Natural killer cell (primary cell): ENCODE measurements at regions not wholly inside any gene's neighbourhood (a gene's known extent, or its start where the extent isn't known, plus 50 kb on each side); places are given as distances from the start of the nearest gene placed in this dataset.

ENCODE experiments used
- ATAC-seq, 3 donors: fragments of 150-1000 bp in 2 of 3; fragments of 200-7000 bp in 1 of 3; cut with Tn5 transposase; 1 replicate in 1 of 3; 2 replicates in 2 of 3; pipeline ENCODE4 v1.10.0; 2021; ENCODE audit warnings: mild to moderate bottlenecking in 2 of 3, moderate library complexity in 2 of 3
- DNase-seq, 2 donors: peaks; one replicate each; pipeline versions ENCODE4 v3.0.0 to v3.0.0-alpha.2; 2013 to 2021; ENCODE audit warnings: mixed read lengths in 1 of 2
- H3K27ac ChIP-seq: one replicate; pipeline ENCODE4 v1.5.1; 2013; ENCODE audit warnings: mild to moderate bottlenecking, low read length
- H3K27me3 ChIP-seq: one replicate; pipeline ENCODE4 v1.6.1; 2013; ENCODE audit warnings: low read length; ENCODE audit not compliant: control insufficient read depth, insufficient read depth
- H3K36me3 ChIP-seq: one replicate; pipeline ENCODE4 v1.6.1; 2013; ENCODE audit warnings: low read length; ENCODE audit not compliant: control insufficient read depth, insufficient read depth
- H3K4me1 ChIP-seq: one replicate; pipeline ENCODE4 v1.6.1; 2013; ENCODE audit warnings: low read length; ENCODE audit not compliant: control insufficient read depth, insufficient read depth
- H3K4me3 ChIP-seq: one replicate; pipeline ENCODE4 v1.5.1; 2013; ENCODE audit warnings: low read length
- H3K9me3 ChIP-seq: one replicate; pipeline ENCODE4 v1.6.1; 2013; ENCODE audit warnings: low read length; ENCODE audit not compliant: control insufficient read depth, insufficient read depth
- H3K27ac Mint-ChIP-seq, 2 donors: one replicate each; pipeline ENCODE4 v1.8.0; 2022; ENCODE audit warnings: mild to moderate bottlenecking in 2 of 2, mixed read lengths in 2 of 2, moderate library complexity in 1 of 2
- H3K27me3 Mint-ChIP-seq, 2 donors: one replicate each; pipeline ENCODE4 v1.8.0; 2022; ENCODE audit warnings: low read depth in 2 of 2, mixed read lengths in 2 of 2
- H3K36me3 Mint-ChIP-seq: one replicate; pipeline ENCODE4 v1.8.0; 2022; ENCODE audit warnings: mixed read lengths
- H3K4me1 Mint-ChIP-seq, 2 donors: one replicate each; pipeline ENCODE4 v1.8.0; 2022; ENCODE audit warnings: mixed read lengths in 2 of 2
- H3K4me3 Mint-ChIP-seq: one replicate; pipeline ENCODE4 v1.8.0; 2022; ENCODE audit warnings: mild to moderate bottlenecking, moderate library complexity, mixed read lengths
- H3K9me3 Mint-ChIP-seq, 2 donors: one replicate each; pipeline ENCODE4 v1.8.0; 2022; ENCODE audit warnings: mixed read lengths in 2 of 2
- CTCF ChIP-seq: fragments of 200-600 bp; IDR thresholded peaks from one replicate; pipeline ENCODE4 v1.8.0; 2022; ENCODE audit warnings: antibody characterized with exemption
- WGBS: methylation state at CpG from one replicate; pipeline ENCODE4 v1.1.7; 2013; ENCODE audit warnings: missing lambda C conversion rate; ENCODE audit not compliant: insufficient coverage; 5-methylcytosine and 5-hydroxymethylcytosine counted together
- intact Hi-C: fragments of 100-400 bp; cut with micrococcal nuclease; formaldehyde crosslinking; loops from one replicate; pipeline ENCODE4 v1.14.2; 2022

GRCh38 chr4:125765941-125766340 lies 451.2 kb downstream of the FAT4 start:
- H3K4me3 ChIP-seq, result no peak overlapping the region
- Mint-ChIP-seq H3K27ac (no peak overlapping the region), H3K4me1 (no peaks in the 10 kb centered on the region), H3K4me3 (no peak overlapping the region), H3K36me3 (no peaks in the 10 kb centered on the region), H3K27me3 (no peaks in the 10 kb centered on the region), H3K9me3 (no peaks in the 10 kb centered on the region)
- no peak overlapping the region for H3K27ac ChIP-seq
- H3K4me1 ChIP-seq, result no peaks in the 10 kb centered on the region
- DNase-seq (no peak), ATAC-seq (no peak)
- no peaks in the 10 kb centered on the region for H3K36me3 ChIP-seq
- no peaks in the 10 kb centered on the region for H3K9me3 ChIP-seq
- no peaks in the 10 kb centered on the region for H3K27me3 ChIP-seq
- no peak for TF ChIP-seq CTCF
- intact Hi-C loops, result no loop called here

GRCh38 chr4:125770814-125771398 lies 456.2 kb downstream of the FAT4 start:
- Histone ChIP-seq H3K36me3 (no peaks in the 10 kb centered on the region), H3K4me1 (no peaks in the 10 kb centered on the region), H3K27me3 (no peaks in the 10 kb centered on the region), H3K9me3 (no peaks in the 10 kb centered on the region), H3K4me3 (no peak overlapping the region), H3K27ac (no peak overlapping the region)
- no peaks in the 10 kb centered on the region for H3K9me3 Mint-ChIP-seq
- no peak overlapping the region for H3K27ac Mint-ChIP-seq
- no peak for TF ChIP-seq CTCF
- no peak for DNase-seq
- ATAC-seq, result no peak
- intact Hi-C loops, result no loop called here
- no peaks in the 10 kb centered on the region for H3K36me3 Mint-ChIP-seq
- H3K27me3 Mint-ChIP-seq, result no peaks in the 10 kb centered on the region
- H3K4me3 Mint-ChIP-seq, result no peak overlapping the region
- H3K4me1 Mint-ChIP-seq, result no peaks in the 10 kb centered on the region
- WGBS, result 79% methylated on average over 3 of the region's 6 CpGs

GRCh38 chr4:125772680-125773079 lies 457.9 kb downstream of the FAT4 start:
- H3K27me3 ChIP-seq, result no peaks in the 10 kb centered on the region
- no peaks in the 10 kb centered on the region for H3K27me3 Mint-ChIP-seq
- no peak overlapping the region for H3K27ac Mint-ChIP-seq
- ATAC-seq (no peak), DNase-seq (no peak)
- no peak overlapping the region for H3K4me3 ChIP-seq
- no peaks in the 10 kb centered on the region for H3K4me1 ChIP-seq
- no peaks in the 10 kb centered on the region for H3K4me1 Mint-ChIP-seq
- H3K36me3 ChIP-seq, result no peaks in the 10 kb centered on the region
- no peaks in the 10 kb centered on the region for H3K9me3 ChIP-seq
- intact Hi-C loops, result no loop called here
- WGBS, result no CpG with 5 or more reads among the region's 1 CpG
- no peaks in the 10 kb centered on the region for H3K36me3 Mint-ChIP-seq
- no peak overlapping the region for H3K4me3 Mint-ChIP-seq
- no peak overlapping the region for H3K27ac ChIP-seq
- H3K9me3 Mint-ChIP-seq, result no peaks in the 10 kb centered on the region
- no peak for TF ChIP-seq CTCF

GRCh38 chr4:125773502-125773901 lies 458.7 kb downstream of the FAT4 start:
- Mint-ChIP-seq H3K9me3 (no peaks in the 10 kb centered on the region), H3K4me3 (no peak overlapping the region), H3K4me1 (no peaks in the 10 kb centered on the region), H3K27me3 (no peaks in the 10 kb centered on the region), H3K36me3 (no peaks in the 10 kb centered on the region), H3K27ac (no peak overlapping the region)
- DNase-seq, result no peak
- H3K4me3 ChIP-seq, result no peak overlapping the region
- no peaks in the 10 kb centered on the region for H3K9me3 ChIP-seq
- ATAC-seq, result no peak
- no peaks in the 10 kb centered on the region for H3K27me3 ChIP-seq
- H3K27ac ChIP-seq, result no peak overlapping the region
- no peaks in the 10 kb centered on the region for H3K4me1 ChIP-seq
- no CpG with 5 or more reads among the region's 1 CpG for WGBS
- no peaks in the 10 kb centered on the region for H3K36me3 ChIP-seq
- intact Hi-C loops, result no loop called here
- no peak for TF ChIP-seq CTCF
